ENCODE measurements at regions not wholly inside any gene's neighbourhood (a gene's known extent, or its start where the extent isn't known, plus 50 kb on each side); places are given as distances from the start of the nearest gene placed in this dataset.

GRCh38 chr10:131726967-131727366, 173.8 kb upstream of the PPP2R2D start:
- no peak for TF ChIP-seq CTCF (IDR thresholded peaks at IDR 0.05)
- WGBS, 3 donors = 66 to 75% (median 74%) methylated on average over 14 of the region's 14 CpGs
- Histone ChIP-seq H3K36me3 (ENCODE audit: insufficient read depth in 1 of 2, low read depth in 1 of 2) (no peaks in the 10 kb centered on the region), H3K9me3 (no peaks in the 10 kb centered on the region), H3K4me1 (no peaks in the 10 kb centered on the region), H3K4me3 (no peak overlapping the region), H3K27me3 (ENCODE audit: insufficient read depth in 3 of 3, low read length in 2 of 3) (peaks cover 0 to 10% (median 2%) of the 10 kb centered on the region in 3 donors), H3K27ac (no peak overlapping the region)
- DNase-seq (peak in 1 of 2 donors; percentile 41), ATAC-seq (no peak)
- intact Hi-C loops (cut with DNase I) = no loop called here

- Histone ChIP-seq H3K9me3 (no peaks in the 10 kb centered on the region), H3K27me3 (ENCODE audit: insufficient read depth in 3 of 3, low read length in 2 of 3) (peaks cover 0 to 10% (median 2%) of the 10 kb centered on the region in 3 donors), H3K4me1 (no peaks in the 10 kb centered on the region), H3K36me3 (ENCODE audit: insufficient read depth in 1 of 2, low read depth in 1 of 2) (no peaks in the 10 kb centered on the region), H3K27ac (no peak overlapping the region), H3K4me3 (no peak overlapping the region)
- peak in 1 of 2 donors; percentile 38 for DNase-seq
- intact Hi-C loops (cut with DNase I) = no loop called here
- no peak for ATAC-seq
- 93 to 98% (median 93%) methylated on average over 12 of the region's 12 CpGs for WGBS, 3 donors
- no peak for TF ChIP-seq CTCF (IDR thresholded peaks at IDR 0.05)
These were observed 173.2 kb upstream of the PPP2R2D start for GRCh38 chr10:131727560-131727959.

GRCh38 chr10:131728286-131729228, 172.3 kb upstream of the PPP2R2D start:
- H3K27me3 ChIP-seq (ENCODE audit: insufficient read depth in 3 of 3, low read length in 2 of 3) = peaks cover 0 to 10% (median 2%) of the 10 kb centered on the region in 3 donors
- WGBS, 3 donors = 63 to 70% (median 67%) methylated on average over 16 of the region's 16 CpGs
- H3K36me3 ChIP-seq (ENCODE audit: insufficient read depth in 1 of 2, low read depth in 1 of 2) = no peaks in the 10 kb centered on the region
- no peak overlapping the region for H3K27ac ChIP-seq
- H3K4me3 ChIP-seq = no peak overlapping the region
- intact Hi-C loops (cut with DNase I) = no loop called here
- H3K9me3 ChIP-seq = no peaks in the 10 kb centered on the region
- DNase-seq (peak in 1 of 2 donors; percentile 11), ATAC-seq (no peak)
- TF ChIP-seq CTCF (IDR thresholded peaks at IDR 0.05) = no peak
- no peaks in the 10 kb centered on the region for H3K4me1 ChIP-seq

- ATAC-seq (no peak), DNase-seq (peak in 1 of 2 donors; percentile 13)
- intact Hi-C loops (cut with DNase I) = no loop called here
- H3K27me3 ChIP-seq (ENCODE audit: insufficient read depth in 3 of 3, low read length in 2 of 3) = peaks cover 0 to 10% (median 2%) of the 10 kb centered on the region in 3 donors
- H3K27ac ChIP-seq = no peak overlapping the region
- no peak for TF ChIP-seq CTCF (IDR thresholded peaks at IDR 0.05)
- no peak overlapping the region for H3K4me3 ChIP-seq
- H3K4me1 ChIP-seq = no peaks in the 10 kb centered on the region
- no peaks in the 10 kb centered on the region for H3K36me3 ChIP-seq (ENCODE audit: insufficient read depth in 1 of 2, low read depth in 1 of 2)
- H3K9me3 ChIP-seq = no peaks in the 10 kb centered on the region
- 75 to 83% (median 80%) methylated on average over 6 of the region's 6 CpGs for WGBS, 3 donors
These were observed 171.4 kb upstream of the PPP2R2D start for GRCh38 chr10:131729361-131729760.
